AG09309 (cell line): ENCODE measurements at regions not wholly inside any gene's neighbourhood (a gene's known extent, or its start where the extent isn't known, plus 50 kb on each side); places are given as distances from the start of the nearest gene placed in this dataset.

Experiments used
- DNase-seq: peaks from one replicate; pipeline ENCODE4 v3.0.0-alpha.2; 2010; ENCODE audit warnings: low read depth
- H3K4me3 ChIP-seq: 2 replicates; pipeline ENCODE4 v1.5.1; 2011; ENCODE audit warnings: mild to moderate bottlenecking, low read depth, low read length, moderate library complexity; ENCODE audit not compliant: control insufficient read depth
- CTCF ChIP-seq: IDR thresholded peaks from 2 replicates; pipeline ENCODE4 v1.5.1; 2011; ENCODE audit warnings: mild to moderate bottlenecking, low read depth, low read length, inconsistent platforms; ENCODE audit not compliant: insufficient read depth, control insufficient read depth; ENCODE audit errors: missing control alignments

GRCh38 chr13:109418111-109418510 lies 368.3 kb downstream of the IRS2 start:
- H3K4me3 ChIP-seq: no peak overlapping the region
- no peak for TF ChIP-seq CTCF
- DNase-seq: no peak

- no peak for DNase-seq
- no peak overlapping the region for H3K4me3 ChIP-seq
- TF ChIP-seq CTCF: no peak
Observed at GRCh38 chr13:109416001-109416400, 370.4 kb downstream of the IRS2 start.

DNA sequence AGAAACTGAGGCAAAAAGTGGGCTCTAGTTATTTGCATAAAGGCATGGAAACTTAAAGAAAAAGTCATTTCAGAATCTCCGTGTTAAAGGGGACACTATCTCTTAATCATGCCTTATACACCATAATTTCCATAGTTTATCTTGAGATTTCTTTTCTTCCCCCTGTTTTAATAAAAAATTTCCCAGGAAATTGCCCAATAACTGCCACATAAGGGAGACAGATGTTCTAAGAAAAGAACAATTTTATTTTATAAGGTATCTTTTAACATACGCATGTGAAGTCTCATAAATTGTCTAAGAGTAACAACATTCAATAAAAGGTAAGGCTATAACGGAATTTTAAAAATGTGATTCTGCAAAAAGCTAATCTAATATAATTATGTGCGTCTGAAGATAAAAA lies 371.3 kb downstream of the IRS2 start:
- no peak for DNase-seq
- no peak overlapping the region for H3K4me3 ChIP-seq
- TF ChIP-seq CTCF: no peak

- DNase-seq: no peak
- no peak for TF ChIP-seq CTCF
- no peak overlapping the region for H3K4me3 ChIP-seq
Observed at GRCh38 chr13:109412283-109412901, 374.0 kb downstream of the IRS2 start.

GRCh38 chr13:109410868-109411267 lies 375.5 kb downstream of the IRS2 start:
- TF ChIP-seq CTCF: no peak
- H3K4me3 ChIP-seq: no peak overlapping the region
- DNase-seq: no peak

DNA sequence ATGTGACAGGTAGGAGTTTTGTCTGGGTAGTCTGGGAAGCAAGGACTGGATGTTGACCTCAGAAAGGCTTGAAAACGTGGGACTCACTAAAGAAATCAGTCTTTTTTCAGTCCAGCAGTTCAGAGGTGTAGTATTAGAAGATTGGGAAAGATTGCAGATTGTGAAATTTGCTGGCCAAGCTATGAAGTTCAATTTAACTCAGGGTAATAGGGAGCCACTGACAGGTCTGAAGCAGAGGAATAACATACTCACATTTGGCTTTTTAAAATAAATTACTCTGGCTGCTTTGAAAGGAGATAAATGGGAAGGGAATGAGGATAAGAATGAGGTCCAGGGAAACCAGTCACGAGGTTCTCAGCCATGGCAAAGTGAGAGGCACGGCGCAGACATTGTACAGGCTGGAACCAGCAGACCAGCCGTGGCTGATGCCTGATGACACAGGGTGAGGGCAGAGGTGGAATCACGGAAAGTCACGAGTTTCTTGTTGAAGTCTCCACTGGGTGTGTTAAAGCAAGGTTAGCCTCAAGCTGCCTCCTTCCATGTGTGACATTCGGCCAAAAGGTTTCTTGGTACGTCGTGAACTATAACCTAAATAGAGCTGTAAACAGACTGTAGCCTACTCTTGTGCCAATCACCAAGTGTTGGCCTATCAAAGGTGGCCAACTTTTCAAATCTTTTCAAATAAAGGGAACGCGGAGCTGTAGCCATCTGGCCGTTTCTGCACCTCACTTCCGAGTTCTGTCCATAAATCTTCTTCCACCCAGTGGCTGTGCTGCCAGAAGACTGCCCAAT lies 377.6 kb downstream of the IRS2 start:
- no peak for TF ChIP-seq CTCF
- DNase-seq: no peak
- no peak overlapping the region for H3K4me3 ChIP-seq
